Lower leg skin (tissue), 3 donors: ENCODE measurements at regions not wholly inside any gene's neighbourhood (a gene's known extent, or its start where the extent isn't known, plus 50 kb on each side); places are given as distances from the start of the nearest gene placed in this dataset.

Experiments
- POLR2A ChIP-seq, 2 donors: fragments of 450-650 bp; IDR thresholded peaks; one replicate each; pipeline ENCODE4 v1.6.1; 2016 to 2017; ENCODE audit warnings: antibody characterized with exemption in 2 of 2, mild to moderate bottlenecking in 1 of 2, moderate library complexity in 1 of 2
- TF ChIP-seq, protein P1 (sequence below), 3 donors: fragments of 450-650 bp; IDR thresholded peaks; one replicate each; pipeline ENCODE4 v1.5.1; 2016; ENCODE audit warnings: antibody characterized with exemption in 3 of 3, mild to moderate bottlenecking in 3 of 3, moderate library complexity in 2 of 3

DNA sequence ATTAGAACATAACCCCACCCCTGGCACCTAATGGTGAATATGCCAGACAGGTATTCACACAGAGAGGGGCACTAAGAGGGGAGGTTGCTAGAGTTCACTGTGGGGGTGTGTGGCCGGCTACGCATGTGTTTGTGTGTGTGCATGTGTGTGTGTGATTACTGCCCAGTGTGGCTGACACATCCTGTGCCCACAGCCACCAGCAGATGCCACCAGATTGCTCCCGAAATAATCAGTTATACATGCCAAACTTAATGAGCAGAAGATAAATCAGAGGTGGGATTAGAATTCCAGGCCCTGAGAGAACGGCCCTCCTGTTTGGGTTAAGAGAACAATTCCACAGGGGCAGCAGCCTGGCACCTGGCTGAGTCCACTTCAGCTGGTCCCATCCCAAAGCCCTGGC is 91.8 kb upstream of the TBCA start:
- no peak for TF ChIP-seq POLR2A (IDR thresholded peaks at IDR 0.05)
- TF ChIP-seq, protein P1, sequence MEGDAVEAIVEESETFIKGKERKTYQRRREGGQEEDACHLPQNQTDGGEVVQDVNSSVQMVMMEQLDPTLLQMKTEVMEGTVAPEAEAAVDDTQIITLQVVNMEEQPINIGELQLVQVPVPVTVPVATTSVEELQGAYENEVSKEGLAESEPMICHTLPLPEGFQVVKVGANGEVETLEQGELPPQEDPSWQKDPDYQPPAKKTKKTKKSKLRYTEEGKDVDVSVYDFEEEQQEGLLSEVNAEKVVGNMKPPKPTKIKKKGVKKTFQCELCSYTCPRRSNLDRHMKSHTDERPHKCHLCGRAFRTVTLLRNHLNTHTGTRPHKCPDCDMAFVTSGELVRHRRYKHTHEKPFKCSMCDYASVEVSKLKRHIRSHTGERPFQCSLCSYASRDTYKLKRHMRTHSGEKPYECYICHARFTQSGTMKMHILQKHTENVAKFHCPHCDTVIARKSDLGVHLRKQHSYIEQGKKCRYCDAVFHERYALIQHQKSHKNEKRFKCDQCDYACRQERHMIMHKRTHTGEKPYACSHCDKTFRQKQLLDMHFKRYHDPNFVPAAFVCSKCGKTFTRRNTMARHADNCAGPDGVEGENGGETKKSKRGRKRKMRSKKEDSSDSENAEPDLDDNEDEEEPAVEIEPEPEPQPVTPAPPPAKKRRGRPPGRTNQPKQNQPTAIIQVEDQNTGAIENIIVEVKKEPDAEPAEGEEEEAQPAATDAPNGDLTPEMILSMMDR (IDR thresholded peaks at IDR 0.05) = no peak
